ENCODE measurements at regions not wholly inside any gene's neighbourhood (a gene's known extent, or its start where the extent isn't known, plus 50 kb on each side); places are given as distances from the start of the nearest gene placed in this dataset.
"Not testable (repeated sequence)": the region's sequence is repeated elsewhere in the genome, so short reads cannot be mapped to it uniquely, and the experiment has no call there.

- no peak for DNase-seq (ENCODE audit: low spot score)
These were observed 115.6 kb upstream of the NGF start for GRCh38 chr1:115453666-115454065.

GRCh38 chr1:115452600-115453329 is 114.7 kb upstream of the NGF start:
- no peak for DNase-seq (ENCODE audit: low spot score)

- DNase-seq (ENCODE audit: low spot score) = no peak
These were observed 112.5 kb upstream of the NGF start for GRCh38 chr1:115450501-115451040.

- DNase-seq (ENCODE audit: low spot score) = no peak
These were observed 110.4 kb upstream of the NGF start for GRCh38 chr1:115448282-115449044.

- no peak for DNase-seq (ENCODE audit: low spot score)
These were observed 109.6 kb upstream of the NGF start for GRCh38 chr1:115447672-115448071.

GRCh38 chr1:115445090-115445489 is 107.0 kb upstream of the NGF start:
- DNase-seq (ENCODE audit: low spot score) = no peak

- no peak for DNase-seq (ENCODE audit: low spot score)
These were observed 102.7 kb upstream of the NGF start for GRCh38 chr1:115440733-115441132.

- not testable (repeated sequence) for DNase-seq (ENCODE audit: low spot score)
These were observed 101.5 kb upstream of the NGF start for GRCh38 chr1:115439520-115439919.

GRCh38 chr1:115437196-115437595 is 99.1 kb upstream of the NGF start:
- no peak for DNase-seq (ENCODE audit: low spot score)

GRCh38 chr1:115436596-115436995 is 98.5 kb upstream of the NGF start:
- no peak for DNase-seq (ENCODE audit: low spot score)

GRCh38 chr1:115433483-115433882 is 95.4 kb upstream of the NGF start:
- DNase-seq (ENCODE audit: low spot score) = no peak

- DNase-seq (ENCODE audit: low spot score) = peak; percentile 23
These were observed 94.0 kb upstream of the NGF start for GRCh38 chr1:115432061-115432460.

- DNase-seq (ENCODE audit: low spot score) = peak; percentile 93
These were observed 92.6 kb upstream of the NGF start for GRCh38 chr1:115430441-115431158.

- DNase-seq (ENCODE audit: low spot score) = peak; percentile 31
These were observed 91.8 kb upstream of the NGF start for GRCh38 chr1:115429884-115430283.

GRCh38 chr1:115429241-115429640 is 91.2 kb upstream of the NGF start:
- DNase-seq (ENCODE audit: low spot score) = peak; percentile 63

- no peak for DNase-seq (ENCODE audit: low spot score)
These were observed 90.6 kb upstream of the NGF start for GRCh38 chr1:115428676-115429075.

- DNase-seq (ENCODE audit: low spot score) = no peak
These were observed 90.2 kb upstream of the NGF start for GRCh38 chr1:115428256-115428655.

GRCh38 chr1:115426956-115427355 is 88.9 kb upstream of the NGF start:
- DNase-seq (ENCODE audit: low spot score) = no peak

GRCh38 chr1:115426231-115426771 is 88.3 kb upstream of the NGF start:
- peak; percentile 87 for DNase-seq (ENCODE audit: low spot score)

GRCh38 chr1:115425442-115425841 is 87.4 kb upstream of the NGF start:
- no peak for DNase-seq (ENCODE audit: low spot score)

GRCh38 chr1:115423776-115424175 is 85.7 kb upstream of the NGF start:
- peak; percentile 14 for DNase-seq (ENCODE audit: low spot score)

GRCh38 chr1:115419571-115419970 is 81.5 kb upstream of the NGF start:
- no peak for DNase-seq (ENCODE audit: low spot score)

All from AG08395 (cell line).